Keratinocyte (primary cell): ENCODE measurements at regions not wholly inside any gene's neighbourhood (a gene's known extent, or its start where the extent isn't known, plus 50 kb on each side); places are given as distances from the start of the nearest gene placed in this dataset.

Experiments used
- DNase-seq: peaks from one replicate; pipeline ENCODE4 v3.0.0-alpha.2; 2011; ENCODE audit warnings: low read depth, missing footprints, low spot score
- FAIRE-seq: peaks from 2 replicates; lab custom pipeline; 2011; peaks lifted over from hg19 to GRCh38; lab: Jason Lieb, UNC
- H2AFZ ChIP-seq: 2 replicates; pipeline ENCODE4 v1.6.0; 2012; ENCODE audit warnings: low read length, control low read depth, inconsistent platforms; ENCODE audit not compliant: control insufficient read depth
- H3K27ac ChIP-seq: 2 replicates; pipeline ENCODE4 v1.5.1; 2011; ENCODE audit warnings: low read length; ENCODE audit not compliant: control insufficient read depth, insufficient read depth
- H3K27me3 ChIP-seq: 3 replicates; pipeline ENCODE4 v1.6.0; 2011; ENCODE audit warnings: low read length; ENCODE audit not compliant: control insufficient read depth, insufficient read depth; ENCODE audit errors: extremely low read depth
- H3K36me3 ChIP-seq, 2 experiments: 2 replicates in 1 of 2; 3 replicates in 1 of 2; pipeline ENCODE4 v1.5.1; 2011; ENCODE audit warnings: low read length in 2 of 2, mild to moderate bottlenecking in 1 of 2; ENCODE audit not compliant: control insufficient read depth in 2 of 2, insufficient read depth in 2 of 2; ENCODE audit errors: extremely low read depth in 1 of 2
- H3K4me1 ChIP-seq: 3 replicates; pipeline ENCODE4 v1.5.1; 2011; ENCODE audit warnings: low read length; ENCODE audit not compliant: control insufficient read depth, insufficient read depth; ENCODE audit errors: extremely low read depth
- H3K4me2 ChIP-seq: 3 replicates; pipeline ENCODE4 v1.6.0; 2011; ENCODE audit warnings: low read depth, low read length; ENCODE audit not compliant: control insufficient read depth, insufficient read depth; ENCODE audit errors: extremely low read depth
- H3K4me3 ChIP-seq, 3 experiments: fragments of 200-600 bp in 1 of 3; sonication (generic) in 1 of 3; 2 replicates in 2 of 3; 3 replicates in 1 of 3; pipeline ENCODE4 v1.5.1; 2011 to 2016; ENCODE audit warnings: low read length in 3 of 3, mild to moderate bottlenecking in 3 of 3, control low read depth in 2 of 3, inconsistent platforms in 1 of 3, low read depth in 1 of 3, mixed read lengths in 1 of 3, mixed run types in 1 of 3, moderate library complexity in 1 of 3; ENCODE audit not compliant: control insufficient read depth in 2 of 3, insufficient read depth in 2 of 3; ENCODE audit errors: extremely low read depth in 1 of 3
- H3K79me2 ChIP-seq: 2 replicates; pipeline ENCODE4 v1.6.0; 2012; ENCODE audit warnings: low read length; ENCODE audit not compliant: control insufficient read depth, insufficient read depth
- H3K9ac ChIP-seq: 3 replicates; pipeline ENCODE4 v1.6.0; 2011; ENCODE audit warnings: low read length; ENCODE audit not compliant: control insufficient read depth, insufficient read depth; ENCODE audit errors: extremely low read depth
- H3K9me1 ChIP-seq: 3 replicates; pipeline ENCODE4 v1.6.0; 2011; ENCODE audit warnings: low read length; ENCODE audit not compliant: control insufficient read depth, insufficient read depth; ENCODE audit errors: extremely low read depth
- H3K9me3 ChIP-seq: 2 replicates; pipeline ENCODE4 v1.5.1; 2012; ENCODE audit warnings: low read depth, low read length; ENCODE audit not compliant: control insufficient read depth
- H4K20me1 ChIP-seq: 3 replicates; pipeline ENCODE4 v1.6.0; 2011; ENCODE audit warnings: low read length; ENCODE audit not compliant: control insufficient read depth, insufficient read depth; ENCODE audit errors: extremely low read depth
- EZH2 ChIP-seq: IDR thresholded peaks from one replicate; pipeline ENCODE4 v1.6.1; 2012; ENCODE audit warnings: inconsistent platforms, mild to moderate bottlenecking, low read length, moderate library complexity
- dilution Hi-C: fragments of 300-500 bp; cut with MboI; formaldehyde crosslinking; loops from one replicate; pipeline ENCODE4 v1.7.0; 2020; ENCODE audit warnings: low sequenced_read_pairs; ENCODE audit not compliant: extremely low pct_ligation_motif_present
- TF ChIP-seq, protein P1 (sequence below), 3 experiments: IDR thresholded peaks in 1 of 3; conservative IDR thresholded peaks in 1 of 3; optimal IDR thresholded peaks in 1 of 3; 2 replicates in 2 of 3; 3 replicates in 1 of 3; pipeline versions ENCODE3 to v1.5.1; 2011; ENCODE audit warnings: low read length in 3 of 3, mild to moderate bottlenecking in 3 of 3, moderate library complexity in 2 of 3, control low read depth in 1 of 3, inconsistent platforms in 1 of 3; ENCODE audit not compliant: insufficient read depth in 2 of 3; ENCODE audit errors: extremely low read depth in 1 of 3

DNA sequence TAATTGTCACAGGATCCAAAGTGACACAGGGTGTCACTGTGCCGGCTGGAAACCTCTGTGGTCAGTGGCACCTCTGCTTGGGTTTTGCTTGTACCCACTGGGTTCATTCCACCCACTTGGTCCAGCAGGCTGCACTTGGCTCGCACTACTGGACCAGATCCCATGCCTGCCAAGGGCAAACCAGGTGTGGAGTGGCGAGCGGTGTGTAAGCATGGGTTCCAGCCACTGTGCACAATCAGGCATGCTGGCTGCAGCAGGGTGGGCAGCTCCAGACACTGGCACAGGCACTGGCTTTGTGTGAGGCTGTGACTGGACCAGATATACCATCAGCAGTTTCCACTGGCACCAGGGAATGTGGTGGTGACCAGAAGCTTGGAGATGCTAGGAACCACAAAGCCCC is 261.4 kb downstream of the KCNA4 start:
- FAIRE-seq, result no peak
- H3K9me3 ChIP-seq, result peaks cover 6% of the 10 kb centered on the region

DNA sequence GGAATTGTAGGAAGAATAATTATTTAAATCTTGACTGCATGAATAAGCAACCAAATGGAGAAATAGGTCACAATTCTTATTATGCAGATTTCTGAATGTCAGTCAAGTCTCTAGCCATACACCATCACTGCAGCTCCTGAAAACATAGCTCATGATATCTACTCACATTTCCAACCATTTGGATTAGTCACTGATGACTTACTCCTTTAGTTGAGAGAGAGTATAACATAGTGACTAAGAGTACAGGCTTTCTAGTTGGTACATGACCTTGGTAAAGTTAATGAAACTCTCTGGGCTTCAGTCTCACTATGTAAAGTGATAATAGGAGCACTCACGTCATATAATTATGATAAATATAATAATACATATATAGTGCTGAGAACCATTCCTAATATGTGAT is 265.2 kb downstream of the KCNA4 start:
- H3K79me2 ChIP-seq, result no peaks in the 10 kb centered on the region
- no peaks in the 10 kb centered on the region for H3K4me1 ChIP-seq
- no peak for FAIRE-seq
- no peak overlapping the region for H3K9ac ChIP-seq
- no peak overlapping the region for H3K27ac ChIP-seq
- no peaks in the 10 kb centered on the region for H3K36me3 ChIP-seq
- no peak overlapping the region for H2AFZ ChIP-seq
- no peaks in the 10 kb centered on the region for H3K9me1 ChIP-seq
- H4K20me1 ChIP-seq, result no peaks in the 10 kb centered on the region
- H3K4me2 ChIP-seq, result no peak overlapping the region
- dilution Hi-C loops, result no loop called here
- DNase-seq, result no peak
- no peak for TF ChIP-seq EZH2
- TF ChIP-seq, protein P1, sequence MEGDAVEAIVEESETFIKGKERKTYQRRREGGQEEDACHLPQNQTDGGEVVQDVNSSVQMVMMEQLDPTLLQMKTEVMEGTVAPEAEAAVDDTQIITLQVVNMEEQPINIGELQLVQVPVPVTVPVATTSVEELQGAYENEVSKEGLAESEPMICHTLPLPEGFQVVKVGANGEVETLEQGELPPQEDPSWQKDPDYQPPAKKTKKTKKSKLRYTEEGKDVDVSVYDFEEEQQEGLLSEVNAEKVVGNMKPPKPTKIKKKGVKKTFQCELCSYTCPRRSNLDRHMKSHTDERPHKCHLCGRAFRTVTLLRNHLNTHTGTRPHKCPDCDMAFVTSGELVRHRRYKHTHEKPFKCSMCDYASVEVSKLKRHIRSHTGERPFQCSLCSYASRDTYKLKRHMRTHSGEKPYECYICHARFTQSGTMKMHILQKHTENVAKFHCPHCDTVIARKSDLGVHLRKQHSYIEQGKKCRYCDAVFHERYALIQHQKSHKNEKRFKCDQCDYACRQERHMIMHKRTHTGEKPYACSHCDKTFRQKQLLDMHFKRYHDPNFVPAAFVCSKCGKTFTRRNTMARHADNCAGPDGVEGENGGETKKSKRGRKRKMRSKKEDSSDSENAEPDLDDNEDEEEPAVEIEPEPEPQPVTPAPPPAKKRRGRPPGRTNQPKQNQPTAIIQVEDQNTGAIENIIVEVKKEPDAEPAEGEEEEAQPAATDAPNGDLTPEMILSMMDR (optimal IDR thresholded peaks at IDR 0.05 in 1 of 3, IDR thresholded peaks at IDR 0.05 in 1 of 3, conservative IDR thresholded peaks at IDR 0.05 in 1 of 3; ENCODE audit: extremely low read depth in 1 of 3, insufficient read depth in 2 of 3, low read length in 3 of 3), result no peak
- no peak overlapping the region for H3K4me3 ChIP-seq
- H3K27me3 ChIP-seq, result no peaks in the 10 kb centered on the region
- H3K9me3 ChIP-seq, result peaks cover 6% of the 10 kb centered on the region

More for the DNA sequence above, 261.4 kb downstream of the KCNA4 start:
- no peak for TF ChIP-seq EZH2
- TF ChIP-seq, protein P1 (optimal IDR thresholded peaks at IDR 0.05 in 1 of 3, IDR thresholded peaks at IDR 0.05 in 1 of 3, conservative IDR thresholded peaks at IDR 0.05 in 1 of 3; ENCODE audit: extremely low read depth in 1 of 3, insufficient read depth in 2 of 3, low read length in 3 of 3), result no peak
- no peak overlapping the region for H3K27ac ChIP-seq
- no peak overlapping the region for H3K4me2 ChIP-seq
- H4K20me1 ChIP-seq, result no peaks in the 10 kb centered on the region
- dilution Hi-C loops, result no loop called here
- no peak overlapping the region for H3K4me3 ChIP-seq
- no peaks in the 10 kb centered on the region for H3K27me3 ChIP-seq
- H3K79me2 ChIP-seq, result no peaks in the 10 kb centered on the region
- DNase-seq, result no peak
- no peaks in the 10 kb centered on the region for H3K36me3 ChIP-seq
- no peaks in the 10 kb centered on the region for H3K9me1 ChIP-seq
- no peaks in the 10 kb centered on the region for H3K4me1 ChIP-seq
- no peak overlapping the region for H2AFZ ChIP-seq
- no peak overlapping the region for H3K9ac ChIP-seq
